ENCODE measurements at regions not wholly inside any gene's neighbourhood (a gene's known extent, or its start where the extent isn't known, plus 50 kb on each side); places are given as distances from the start of the nearest gene placed in this dataset.
"Not testable (repeated sequence)": the region's sequence is repeated elsewhere in the genome, so short reads cannot be mapped to it uniquely, and the experiment has no call there.

DNA sequence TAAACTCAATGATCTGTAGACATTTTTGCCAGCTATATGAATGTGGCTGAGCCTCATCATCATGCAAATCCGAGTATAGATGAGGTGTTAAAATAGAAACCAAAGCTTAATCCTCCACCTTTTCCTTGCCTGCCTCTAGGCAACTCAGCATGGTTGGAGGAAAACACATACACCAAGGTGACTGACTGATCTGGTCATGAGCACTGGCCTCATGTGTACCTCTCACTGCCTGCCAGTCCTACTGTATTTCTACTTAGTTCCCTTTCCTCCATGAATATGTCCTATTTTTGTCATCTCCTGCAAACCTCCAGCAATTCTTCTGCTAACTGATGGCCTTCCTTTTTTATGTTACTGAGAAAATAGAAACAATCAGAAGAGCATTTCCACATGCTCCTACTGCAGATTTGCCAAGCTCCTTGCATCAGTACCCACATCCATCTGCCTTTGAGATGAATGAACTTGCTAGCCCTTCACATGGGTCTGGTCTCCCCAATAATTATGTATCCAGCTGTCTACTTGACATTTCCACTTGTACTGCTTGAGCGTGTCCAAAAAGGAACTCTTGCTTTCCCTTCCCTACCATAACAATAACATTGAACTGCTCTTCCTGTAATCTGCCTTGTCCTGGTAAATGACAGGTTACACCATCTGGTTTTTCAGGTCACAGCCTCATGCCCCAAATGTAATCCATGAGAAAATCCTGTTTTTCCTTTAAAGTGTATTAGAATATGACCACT, 90.1 kb upstream of the GARIN1A start:
- BruUV-seq (replicated peaks), result TSS peak; percentile 11
- H3K4me2 ChIP-seq (ENCODE audit: low read depth, low read length); H3K9me3 ChIP-seq (ENCODE audit: low read length); H3K4me1 ChIP-seq (ENCODE audit: insufficient read depth, low read length); H4K20me1 ChIP-seq (ENCODE audit: insufficient read depth, low read length); DNase-seq (ENCODE audit: low spot score); H3K27me3 ChIP-seq (ENCODE audit: control insufficient read depth in 1 of 2, insufficient read depth in 2 of 2, low read length in 2 of 2); intact Hi-C loops (cut with micrococcal nuclease; ENCODE audit: unreplicated experiment); in situ Hi-C loops (cut with HindIII; ENCODE audit: extremely low pct_ligation_motif_present, low pct_unique_long_range_greater_than_20kb); POLR2A ChIA-PET; CTCF ChIA-PET (ENCODE audit: low intra/inter-chr PET ratio, low total read pairs); ATAC-seq; H3K4me3 ChIP-seq (replicated peaks in 1 of 3; ENCODE audit: insufficient read depth in 1 of 3, low read depth in 2 of 3, low read length in 3 of 3); H3K79me2 ChIP-seq (ENCODE audit: insufficient read depth, low read length); H3K27ac ChIP-seq (ENCODE audit: extremely low read length, insufficient read depth, low read length); H3K9ac ChIP-seq (ENCODE audit: insufficient read depth, low read depth, low read length); H2AFZ ChIP-seq (ENCODE audit: low read length): not testable (repeated sequence)
- H3K36me3 ChIP-seq (replicated peaks in 1 of 2; ENCODE audit: control insufficient read depth in 1 of 2, insufficient read depth in 2 of 2, low read length in 2 of 2), result peaks cover 1 to 11% of the 10 kb centered on the region in 2 experiments; a peak in 3 of 5 replicates
- peak; percentile 55 for FAIRE-seq
- 89% methylated on average over 2 of the region's 2 CpGs for WGBS (ENCODE audit: low lambda C conversion rate)

DNA sequence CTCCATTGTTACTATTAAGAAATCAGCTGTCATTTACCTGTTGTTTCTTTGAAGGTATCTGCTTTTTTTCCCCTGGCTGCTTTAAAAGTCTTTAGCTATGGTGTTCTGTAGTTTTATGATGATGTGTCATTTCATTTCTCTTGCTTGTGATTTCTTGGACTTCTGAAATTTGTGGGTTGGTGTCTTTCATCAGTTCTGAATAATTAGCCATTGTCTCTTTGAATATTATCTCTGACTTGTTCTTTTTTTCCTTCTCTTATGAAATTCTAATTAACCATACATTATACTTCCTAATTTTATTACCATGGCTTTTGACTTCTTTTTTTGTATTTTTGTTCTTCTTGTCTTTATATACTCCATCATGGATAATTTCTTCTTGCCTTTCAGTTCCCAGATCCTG, 85.4 kb upstream of the GARIN1A start:
- H3K36me3 ChIP-seq (replicated peaks in 1 of 2; ENCODE audit: control insufficient read depth in 1 of 2, insufficient read depth in 2 of 2, low read length in 2 of 2); BruUV-seq (replicated peaks); in situ Hi-C loops (cut with HindIII; ENCODE audit: extremely low pct_ligation_motif_present, low pct_unique_long_range_greater_than_20kb); H3K4me3 ChIP-seq (replicated peaks in 1 of 3; ENCODE audit: insufficient read depth in 1 of 3, low read depth in 2 of 3, low read length in 3 of 3); CTCF ChIA-PET (ENCODE audit: low intra/inter-chr PET ratio, low total read pairs); POLR2A ChIA-PET; ATAC-seq; H3K79me2 ChIP-seq (ENCODE audit: insufficient read depth, low read length); H4K20me1 ChIP-seq (ENCODE audit: insufficient read depth, low read length); DNase-seq (ENCODE audit: low spot score); FAIRE-seq; H3K9me3 ChIP-seq (ENCODE audit: low read length); H3K27ac ChIP-seq (ENCODE audit: extremely low read length, insufficient read depth, low read length); H3K4me1 ChIP-seq (ENCODE audit: insufficient read depth, low read length); H3K9ac ChIP-seq (ENCODE audit: insufficient read depth, low read depth, low read length); H3K27me3 ChIP-seq (ENCODE audit: control insufficient read depth in 1 of 2, insufficient read depth in 2 of 2, low read length in 2 of 2); H2AFZ ChIP-seq (ENCODE audit: low read length); intact Hi-C loops (cut with micrococcal nuclease; ENCODE audit: unreplicated experiment); H3K4me2 ChIP-seq (ENCODE audit: low read depth, low read length): not testable (repeated sequence)

DNA sequence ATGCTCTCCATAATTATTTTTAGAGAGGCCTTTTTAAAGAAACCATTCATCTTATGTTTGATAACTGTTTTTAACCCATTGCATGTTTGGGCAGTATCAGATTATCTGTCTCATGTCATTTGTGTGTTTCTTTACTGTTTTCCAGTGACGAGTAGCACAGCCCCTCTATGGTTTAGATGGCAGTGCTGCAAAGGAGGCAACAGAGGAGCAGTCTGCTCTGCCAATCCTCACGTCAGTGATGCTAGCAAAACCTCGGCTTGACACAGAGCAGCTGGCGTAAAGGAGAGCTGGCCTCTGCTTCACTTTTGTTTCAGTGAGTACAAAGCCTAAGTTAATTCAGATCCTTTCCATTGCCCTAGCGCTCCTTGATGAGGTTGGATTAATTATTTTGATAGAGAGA, 80.4 kb upstream of the GARIN1A start:
- BruUV-seq (replicated peaks), result no TSS peak
- Histone ChIP-seq H3K4me3 (replicated peaks in 1 of 3; ENCODE audit: insufficient read depth in 1 of 3, low read depth in 2 of 3, low read length in 3 of 3) (no peak overlapping the region), H4K20me1 (ENCODE audit: insufficient read depth, low read length) (no peaks in the 10 kb centered on the region), H3K79me2 (ENCODE audit: insufficient read depth, low read length) (no peaks in the 10 kb centered on the region), H3K4me1 (ENCODE audit: insufficient read depth, low read length) (peaks cover 16% of the 10 kb centered on the region), H3K9ac (ENCODE audit: insufficient read depth, low read depth, low read length) (no peak overlapping the region), H3K36me3 (replicated peaks in 1 of 2; ENCODE audit: control insufficient read depth in 1 of 2, insufficient read depth in 2 of 2, low read length in 2 of 2) (peaks cover 0 to 15% of the 10 kb centered on the region in 2 experiments; a peak in 3 of 5 replicates), H3K4me2 (ENCODE audit: low read depth, low read length) (no peak overlapping the region), H3K27ac (ENCODE audit: extremely low read length, insufficient read depth, low read length) (no peak overlapping the region), H3K27me3 (ENCODE audit: control insufficient read depth in 1 of 2, insufficient read depth in 2 of 2, low read length in 2 of 2) (no peaks in the 10 kb centered on the region), H2AFZ (ENCODE audit: low read length) (no peak overlapping the region), H3K9me3 (ENCODE audit: low read length) (no peaks in the 10 kb centered on the region)
- ChIA-PET CTCF (ENCODE audit: low intra/inter-chr PET ratio, low total read pairs) (no interaction called here), POLR2A (no interaction called here)
- no peak for FAIRE-seq
- in situ Hi-C loops (cut with HindIII; ENCODE audit: extremely low pct_ligation_motif_present, low pct_unique_long_range_greater_than_20kb), result no loop called here
- no peak for DNase-seq (ENCODE audit: low spot score)
- ATAC-seq, result no peak
- whole genome bisulfite sequencing (ENCODE audit: low lambda C conversion rate), result 100% methylated on average over 5 of the region's 5 CpGs
- intact Hi-C loops (cut with micrococcal nuclease; ENCODE audit: unreplicated experiment), result no loop called here
- TF ChIP-seq STAT5B (CRISPR knock-in tag; IDR thresholded peaks at IDR 0.05) (no peak), SIN3B (IDR thresholded peaks at IDR 0.05; ENCODE audit: low read length) (no peak), CAMTA2 (CRISPR knock-in tag; IDR thresholded peaks at IDR 0.05; ENCODE audit: borderline replicate concordance) (no peak), ZFP90 (CRISPR knock-in tag; IDR thresholded peaks at IDR 0.05; ENCODE audit: borderline replicate concordance) (no peak), ZNF879 (CRISPR knock-in tag; IDR thresholded peaks at IDR 0.05) (no peak), CC2D1A (CRISPR knock-in tag; IDR thresholded peaks at IDR 0.05) (no peak)
- TF ChIP-seq, protein P1, sequence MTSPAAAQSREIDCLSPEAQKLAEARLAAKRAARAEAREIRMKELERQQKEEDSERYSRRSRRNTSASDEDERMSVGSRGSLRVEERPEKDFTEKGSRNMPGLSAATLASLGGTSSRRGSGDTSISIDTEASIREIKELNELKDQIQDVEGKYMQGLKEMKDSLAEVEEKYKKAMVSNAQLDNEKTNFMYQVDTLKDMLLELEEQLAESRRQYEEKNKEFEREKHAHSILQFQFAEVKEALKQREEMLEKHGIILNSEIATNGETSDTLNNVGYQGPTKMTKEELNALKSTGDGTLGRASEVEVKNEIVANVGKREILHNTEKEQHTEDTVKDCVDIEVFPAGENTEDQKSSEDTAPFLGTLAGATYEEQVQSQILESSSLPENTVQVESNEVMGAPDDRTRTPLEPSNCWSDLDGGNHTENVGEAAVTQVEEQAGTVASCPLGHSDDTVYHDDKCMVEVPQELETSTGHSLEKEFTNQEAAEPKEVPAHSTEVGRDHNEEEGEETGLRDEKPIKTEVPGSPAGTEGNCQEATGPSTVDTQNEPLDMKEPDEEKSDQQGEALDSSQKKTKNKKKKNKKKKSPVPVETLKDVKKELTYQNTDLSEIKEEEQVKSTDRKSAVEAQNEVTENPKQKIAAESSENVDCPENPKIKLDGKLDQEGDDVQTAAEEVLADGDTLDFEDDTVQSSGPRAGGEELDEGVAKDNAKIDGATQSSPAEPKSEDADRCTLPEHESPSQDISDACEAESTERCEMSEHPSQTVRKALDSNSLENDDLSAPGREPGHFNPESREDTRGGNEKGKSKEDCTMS (CRISPR knock-in tag; conservative IDR thresholded peaks at IDR 0.05), result no peak

Data from HepG2 (cell line).